AML-193 (cell line): ENCODE measurements at regions not wholly inside any gene's neighbourhood (a gene's known extent, or its start where the extent isn't known, plus 50 kb on each side); places are given as distances from the start of the nearest gene placed in this dataset.

Source experiments
- DNase-seq, 2 experiments: peaks; one replicate each; lab custom pipeline; 2025; lab: John Stamatoyannopoulos, UW

GRCh38 chr2:238688193-238689153 is 159.4 kb upstream of the TWIST2 start:
- no peak for DNase-seq

- DNase-seq, result no peak
Measured at GRCh38 chr2:238689331-238689730, 158.6 kb upstream of the TWIST2 start.

- no peak for DNase-seq
Measured at GRCh38 chr2:238689871-238690389, 158.0 kb upstream of the TWIST2 start.

GRCh38 chr2:238690511-238690910 is 157.4 kb upstream of the TWIST2 start:
- no peak for DNase-seq

- no peak for DNase-seq
Measured at GRCh38 chr2:238691596-238692491, 156.0 kb upstream of the TWIST2 start.

- no peak for DNase-seq
Measured at GRCh38 chr2:238692562-238692961, 155.3 kb upstream of the TWIST2 start.

GRCh38 chr2:238693337-238694093 is 154.4 kb upstream of the TWIST2 start:
- DNase-seq, result no peak

GRCh38 chr2:238694136-238694755 is 153.6 kb upstream of the TWIST2 start:
- DNase-seq, result no peak

GRCh38 chr2:238694922-238695321 is 153.0 kb upstream of the TWIST2 start:
- no peak for DNase-seq

- no peak for DNase-seq
Measured at GRCh38 chr2:238695538-238695937, 152.3 kb upstream of the TWIST2 start.

GRCh38 chr2:238696331-238696730 is 151.6 kb upstream of the TWIST2 start:
- no peak for DNase-seq

GRCh38 chr2:238696786-238697185 is 151.1 kb upstream of the TWIST2 start:
- DNase-seq, result no peak

GRCh38 chr2:238697193-238698071 is 150.5 kb upstream of the TWIST2 start:
- DNase-seq, result no peak

GRCh38 chr2:238698072-238698352 is 149.9 kb upstream of the TWIST2 start:
- no peak for DNase-seq

GRCh38 chr2:238698451-238699306 is 149.2 kb upstream of the TWIST2 start:
- DNase-seq, result no peak

- no peak for DNase-seq
Measured at GRCh38 chr2:238699307-238700116, 148.4 kb upstream of the TWIST2 start.

- DNase-seq, result no peak
Measured at GRCh38 chr2:238700117-238700457, 147.8 kb upstream of the TWIST2 start.

GRCh38 chr2:238700506-238701340 is 147.2 kb upstream of the TWIST2 start:
- DNase-seq, result no peak
